GM19238 (cell line): ENCODE measurements at regions not wholly inside any gene's neighbourhood (a gene's known extent, or its start where the extent isn't known, plus 50 kb on each side); places are given as distances from the start of the nearest gene placed in this dataset.

Source experiments
- DNase-seq: peaks from one replicate; pipeline ENCODE4 v3.0.0; 2011; ENCODE audit warnings: low spot score; ENCODE audit not compliant: insufficient read length

DNA sequence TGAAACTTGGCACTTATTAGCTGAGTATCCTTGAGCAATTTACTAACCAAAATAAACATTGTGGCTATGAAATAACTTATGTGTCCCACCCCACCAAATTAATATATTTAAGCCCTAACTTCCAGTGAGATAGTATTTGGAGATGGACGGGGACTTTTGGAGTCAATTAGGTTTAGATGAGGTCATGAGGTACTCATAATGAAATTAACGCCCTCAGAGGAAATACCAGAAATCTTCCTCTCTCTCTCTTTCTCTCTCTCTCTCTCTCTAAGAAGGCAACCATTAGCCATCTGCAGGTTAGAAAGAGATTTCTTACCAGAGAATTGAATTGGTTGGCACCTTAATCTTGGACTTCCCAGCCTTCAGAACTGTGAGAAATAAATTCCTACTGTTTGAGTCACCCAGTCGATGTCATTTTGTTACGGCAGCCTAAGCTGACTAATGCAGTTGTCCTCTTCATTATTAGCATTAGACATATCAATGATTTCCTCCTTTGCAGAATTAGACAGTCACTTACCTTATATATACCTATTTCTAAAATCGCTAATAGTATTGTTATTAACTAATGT, 1284.0 kb downstream of the FAM181B start:
- no peak for DNase-seq

DNA sequence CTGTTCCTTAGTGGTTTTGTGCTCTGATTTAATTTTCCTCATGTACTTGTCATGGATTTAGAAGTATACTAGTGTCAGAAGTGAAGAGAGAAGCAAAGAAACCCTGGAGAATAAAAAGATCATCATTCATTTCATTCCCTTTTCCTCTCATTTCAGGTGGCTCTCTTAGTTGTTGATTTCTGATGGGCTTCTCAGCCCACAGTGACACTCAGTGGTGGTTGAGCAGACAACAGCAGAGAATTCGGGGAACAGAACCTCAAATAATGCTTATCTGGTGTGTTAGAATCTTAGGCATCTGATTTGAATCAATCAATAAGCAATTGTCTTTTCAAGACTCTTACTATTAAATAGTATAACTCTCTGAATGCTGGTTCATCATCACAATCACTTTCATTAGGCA, 1289.4 kb downstream of the FAM181B start:
- DNase-seq: no peak

DNA sequence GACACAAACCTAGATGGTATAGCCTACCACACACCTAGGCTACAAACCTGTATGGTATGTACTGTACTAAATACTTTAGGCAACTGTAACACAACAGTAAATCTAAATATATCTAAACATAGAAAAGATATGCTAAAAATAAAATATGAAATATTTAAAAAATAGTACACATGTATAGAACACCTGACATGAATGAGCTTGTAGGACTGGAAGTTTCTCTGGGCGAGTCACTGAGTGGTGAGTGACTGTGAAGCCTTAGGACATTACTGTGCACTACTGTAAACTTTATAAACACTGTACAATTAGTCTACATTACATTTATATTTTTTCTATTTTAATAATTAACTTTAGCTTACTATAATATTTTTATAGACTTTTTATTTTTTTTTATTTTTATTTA, 1301.3 kb downstream of the FAM181B start:
- no peak for DNase-seq

DNA sequence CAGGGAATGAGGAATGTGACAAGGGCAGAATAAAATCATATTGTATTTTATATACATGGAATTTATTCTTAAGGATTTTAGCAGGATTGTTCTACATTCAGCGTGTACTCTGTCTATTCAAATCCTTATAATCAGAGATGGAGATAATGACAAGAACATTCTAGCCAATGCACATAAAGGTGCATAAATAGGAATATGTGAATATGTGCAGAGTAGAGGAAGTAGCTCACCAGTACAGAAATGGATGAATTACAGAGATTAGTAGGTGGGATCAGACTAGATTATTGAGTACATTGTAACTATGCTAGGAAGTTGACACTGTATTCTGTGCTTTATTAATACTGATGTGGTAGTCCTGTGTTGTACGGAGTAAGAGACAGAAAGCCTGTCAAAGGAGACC, 1308.8 kb downstream of the FAM181B start:
- no peak for DNase-seq

DNA sequence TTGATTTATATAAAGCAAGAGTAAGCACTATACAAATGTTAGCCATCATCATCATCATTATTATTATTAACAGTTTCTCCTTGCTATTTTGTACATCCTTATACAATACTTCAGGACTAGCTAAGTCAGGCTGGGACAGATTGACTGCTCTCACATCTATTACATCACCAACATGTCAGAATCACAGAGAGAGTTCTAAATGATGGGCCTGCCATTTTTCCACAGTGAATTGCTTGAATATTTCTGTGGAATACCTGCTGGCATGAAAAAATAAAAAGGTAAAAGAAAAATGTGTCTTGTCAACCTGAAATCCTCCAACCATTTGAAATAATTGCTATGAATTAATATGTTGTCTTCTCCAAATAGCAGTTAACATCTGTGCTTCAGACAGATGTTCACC, 1311.3 kb downstream of the FAM181B start:
- DNase-seq: no peak

DNA sequence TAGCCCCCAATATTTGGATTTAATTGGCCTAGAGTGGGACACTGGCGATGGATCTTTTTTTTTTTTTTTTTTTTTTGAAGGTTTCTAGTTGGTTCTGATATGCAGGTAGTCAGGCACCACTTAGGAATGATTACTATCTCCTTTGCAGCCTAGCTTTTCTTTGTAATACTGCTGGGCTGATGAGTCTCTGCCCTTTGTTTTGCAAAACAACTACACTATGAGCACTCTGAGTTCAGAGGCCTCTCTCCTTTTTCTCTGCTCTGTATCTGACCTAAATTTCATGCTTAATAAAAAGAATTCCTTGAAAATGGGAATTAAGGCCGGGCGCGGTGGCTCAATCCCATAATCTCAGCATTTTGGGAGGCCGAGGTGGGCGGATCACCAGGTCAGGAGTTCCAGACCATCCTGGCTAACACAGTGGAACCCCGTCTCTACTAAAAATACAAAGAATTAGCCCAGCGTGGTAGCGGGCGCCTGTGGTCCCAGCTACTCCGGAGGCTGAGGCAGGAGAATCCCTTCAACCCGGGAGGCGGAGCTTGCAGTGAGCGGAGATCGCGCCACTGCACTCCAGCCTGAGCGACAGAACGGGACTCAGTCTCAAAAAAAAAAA, 1312.3 kb downstream of the FAM181B start:
- no peak for DNase-seq

DNA sequence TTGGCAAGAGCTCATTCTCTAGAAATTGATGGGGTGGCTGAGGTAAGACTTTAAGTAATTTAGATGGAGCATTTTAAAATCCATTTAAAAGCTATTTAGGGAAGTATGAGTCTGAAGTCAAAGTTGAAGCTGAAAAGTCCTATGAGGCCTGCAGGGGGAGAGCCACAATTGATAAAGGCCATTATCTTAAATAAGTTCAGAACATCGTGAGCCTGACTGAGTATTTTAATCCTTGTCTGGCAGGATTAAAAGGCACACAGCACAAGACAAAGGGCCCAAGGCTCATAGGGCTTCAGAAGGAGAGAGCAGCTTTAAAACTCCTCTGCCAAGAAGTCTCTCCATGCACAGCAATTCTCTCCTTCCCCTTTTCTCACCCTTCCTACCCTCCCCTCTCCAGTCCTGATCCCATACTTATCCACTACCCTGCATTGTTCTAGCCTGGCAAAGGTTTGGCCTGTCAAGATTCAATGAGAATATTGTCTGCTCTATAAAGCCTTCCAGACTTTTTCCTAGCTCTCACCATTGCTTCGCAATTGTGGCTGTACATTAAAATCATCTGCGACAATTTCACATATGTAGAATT, 1312.9 kb downstream of the FAM181B start:
- no peak for DNase-seq

DNA sequence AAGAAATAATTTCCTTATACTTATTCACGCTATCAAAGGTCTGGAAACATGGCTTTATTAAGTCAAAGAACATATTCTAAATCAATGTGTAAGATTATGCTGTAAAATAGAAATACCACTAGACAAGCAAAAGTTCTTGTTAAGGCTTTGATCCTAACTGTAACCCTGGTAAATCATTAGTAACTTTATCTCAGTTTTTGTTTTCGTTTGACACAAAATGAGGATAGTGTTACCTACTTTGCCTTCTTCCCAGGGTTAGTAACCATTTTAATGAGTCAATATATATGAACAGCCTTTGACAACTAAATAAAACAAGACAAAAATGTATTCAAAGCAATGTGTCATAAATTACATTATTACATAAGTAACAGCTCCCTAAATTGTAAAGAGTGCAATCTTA, 1336.3 kb downstream of the FAM181B start:
- no peak for DNase-seq

DNA sequence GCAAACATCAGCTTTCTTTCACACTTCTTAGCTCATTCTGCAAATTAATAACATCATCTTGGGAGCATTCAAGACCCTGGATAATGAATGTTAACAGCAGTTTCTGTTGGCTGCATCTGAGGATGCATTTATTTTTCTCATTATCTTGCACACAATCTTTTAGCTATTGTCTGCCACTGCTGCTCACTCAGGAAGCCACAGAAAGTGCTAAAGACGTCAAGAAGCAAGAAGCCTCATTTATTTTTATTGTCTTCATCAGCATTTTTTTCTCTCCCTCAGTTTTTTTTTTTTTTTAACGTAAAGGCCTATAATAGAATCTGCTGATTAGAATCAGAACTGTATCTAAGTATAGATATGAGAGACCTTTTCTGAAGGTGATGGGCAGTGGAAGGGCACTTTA, 1339.4 kb downstream of the FAM181B start:
- DNase-seq: no peak

DNA sequence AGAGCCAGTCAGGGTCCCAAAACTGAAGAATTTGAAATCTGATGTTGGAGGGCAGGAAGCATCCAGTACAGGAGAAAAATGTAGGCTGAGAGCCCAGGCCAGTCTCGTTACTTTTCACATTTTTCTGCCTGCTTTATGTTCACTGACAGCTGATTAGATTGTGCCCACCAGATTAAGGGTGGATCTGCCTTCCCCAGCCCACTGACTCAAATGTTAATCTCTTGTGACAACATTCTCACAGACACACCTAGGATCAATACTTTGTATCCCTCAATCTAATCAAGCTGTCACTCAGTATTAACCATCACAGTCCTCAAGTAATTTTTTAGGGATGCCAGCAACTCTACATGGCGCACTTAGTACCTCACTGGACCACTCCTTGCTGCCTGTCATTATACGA, 1345.3 kb downstream of the FAM181B start:
- no peak for DNase-seq

DNA sequence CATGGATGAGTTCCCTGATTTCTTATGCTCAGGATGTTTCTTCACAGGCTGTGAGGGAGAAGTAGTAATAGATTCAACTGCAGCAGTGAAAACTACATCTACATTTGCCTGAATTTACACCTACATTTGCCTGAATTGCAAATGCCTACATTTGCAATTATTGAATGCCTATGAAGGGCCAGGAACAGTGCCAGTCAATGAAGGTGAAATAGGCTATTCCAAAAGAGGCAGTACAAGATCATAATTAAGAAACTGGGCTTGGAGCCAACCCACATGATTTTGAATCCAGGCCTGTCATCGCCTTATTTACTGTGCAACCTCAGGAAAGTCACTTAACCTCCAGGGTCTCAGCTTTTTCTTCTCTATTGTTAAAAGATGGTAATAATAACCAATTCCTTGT, 1353.3 kb downstream of the FAM181B start:
- no peak for DNase-seq

DNA sequence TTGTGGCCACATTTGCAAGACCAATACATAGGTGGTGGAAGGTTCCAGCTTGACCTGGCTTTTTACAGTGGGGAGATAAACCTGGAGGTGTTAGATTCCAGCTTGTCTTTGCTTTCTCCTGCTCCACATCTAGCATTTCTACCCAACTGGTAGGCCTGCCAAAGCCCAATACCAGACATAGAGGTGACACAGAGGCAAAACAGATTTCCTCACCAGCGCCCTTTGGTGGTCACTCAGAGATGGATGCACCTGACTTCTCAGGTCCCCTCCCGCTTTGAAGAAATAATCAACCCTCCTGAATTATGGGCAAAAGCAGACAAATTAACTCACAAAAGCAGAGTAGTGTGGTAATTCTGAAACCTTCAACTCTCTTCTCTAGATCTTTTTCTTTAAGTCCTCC, 1356.2 kb downstream of the FAM181B start:
- DNase-seq: no peak

DNA sequence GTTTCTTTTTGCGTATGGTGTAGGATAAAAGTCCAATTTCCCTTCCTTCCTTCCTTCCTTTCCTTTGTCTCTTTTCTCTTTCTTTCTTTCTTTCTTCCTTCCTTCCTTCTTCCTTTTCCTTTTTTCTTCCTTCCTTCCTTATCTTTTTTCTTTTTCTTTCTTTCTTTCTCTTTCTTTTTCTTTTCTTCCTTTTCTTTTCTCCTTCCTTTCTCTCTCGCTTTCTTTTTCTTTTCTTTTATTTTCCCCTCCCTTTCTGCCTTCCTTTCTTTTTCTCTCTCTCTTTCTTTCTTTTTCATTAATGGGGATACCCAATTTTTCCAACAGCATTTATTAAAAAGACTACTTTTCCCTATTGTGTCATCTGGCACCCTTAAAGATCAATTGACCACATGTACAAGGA, 1359.7 kb downstream of the FAM181B start:
- DNase-seq: no peak

DNA sequence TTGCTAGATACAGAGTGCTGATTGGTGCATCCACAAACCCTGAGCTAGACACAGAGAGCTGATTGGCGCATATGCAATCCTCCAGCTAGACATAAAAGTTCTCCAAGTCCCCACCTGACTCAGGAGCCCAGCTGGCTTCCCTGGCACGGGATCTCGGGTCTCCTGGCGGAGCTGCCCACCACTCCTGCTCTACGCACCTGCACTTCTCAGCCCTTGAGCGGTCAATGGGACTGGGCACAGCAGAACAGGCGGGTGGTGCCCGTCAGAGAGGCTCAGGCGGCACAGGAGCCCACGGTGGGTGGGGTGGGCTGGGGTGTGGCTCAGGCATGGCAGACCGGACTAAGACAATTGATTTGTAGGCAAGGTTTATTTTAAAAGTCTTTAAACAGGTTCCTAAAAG, 1365.5 kb downstream of the FAM181B start:
- DNase-seq: no peak

DNA sequence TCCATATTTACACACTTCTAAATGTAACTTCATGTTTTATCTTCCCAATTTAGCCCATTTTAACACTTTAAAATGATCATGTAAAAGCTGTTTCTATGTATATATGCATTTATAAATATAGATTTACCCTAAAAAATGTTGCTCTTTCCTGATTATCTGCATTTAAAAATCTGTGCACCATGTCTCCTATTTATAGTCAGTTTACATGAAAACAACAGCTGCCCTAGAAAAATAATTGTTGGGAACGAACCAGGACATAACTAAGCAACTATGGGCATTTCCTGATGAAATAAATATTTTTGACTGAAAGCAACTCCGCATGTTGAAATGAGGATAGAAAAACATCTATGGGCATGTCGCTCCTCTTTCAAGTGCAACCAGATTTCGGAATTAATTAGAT, 1368.2 kb downstream of the FAM181B start:
- no peak for DNase-seq

DNA sequence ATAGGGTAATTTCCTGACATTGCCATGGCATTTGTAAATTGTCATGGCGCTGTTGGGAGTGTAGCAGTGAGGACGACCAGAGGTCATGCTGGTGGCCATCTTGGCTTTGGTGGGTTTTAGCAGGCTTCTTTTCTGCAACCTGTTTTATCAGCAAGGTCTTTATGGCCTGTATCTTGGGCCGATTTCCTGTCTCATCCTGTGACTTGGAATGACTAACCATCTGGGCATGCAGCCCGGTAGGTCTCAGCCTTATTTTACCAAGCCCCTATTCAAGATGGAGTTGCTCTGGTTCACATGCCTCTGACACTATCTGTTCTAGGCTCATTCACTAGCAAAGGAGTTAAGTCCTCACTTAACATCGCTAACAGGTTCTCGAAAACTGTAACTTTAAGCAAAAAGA, 1374.2 kb downstream of the FAM181B start:
- DNase-seq: no peak

DNA sequence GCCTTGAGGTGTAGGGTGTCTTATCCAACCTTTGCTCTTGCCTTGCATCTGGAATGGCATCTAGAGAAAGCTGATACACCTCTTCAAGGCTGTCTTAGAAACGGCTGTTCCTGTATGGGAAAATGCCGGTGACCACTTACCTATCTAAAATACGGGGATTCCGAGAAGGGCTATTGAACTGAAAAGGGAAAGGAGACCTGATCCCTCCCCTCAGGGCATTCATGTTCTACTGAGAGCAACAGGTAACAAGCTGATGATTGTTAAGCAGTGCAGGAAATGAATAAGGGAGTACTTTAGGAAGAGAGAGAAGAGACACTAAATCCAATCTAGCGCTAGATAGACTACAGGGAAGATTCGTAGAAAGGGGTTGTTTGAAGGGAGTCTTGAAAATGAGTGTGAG, 1388.1 kb downstream of the FAM181B start:
- DNase-seq: no peak

DNA sequence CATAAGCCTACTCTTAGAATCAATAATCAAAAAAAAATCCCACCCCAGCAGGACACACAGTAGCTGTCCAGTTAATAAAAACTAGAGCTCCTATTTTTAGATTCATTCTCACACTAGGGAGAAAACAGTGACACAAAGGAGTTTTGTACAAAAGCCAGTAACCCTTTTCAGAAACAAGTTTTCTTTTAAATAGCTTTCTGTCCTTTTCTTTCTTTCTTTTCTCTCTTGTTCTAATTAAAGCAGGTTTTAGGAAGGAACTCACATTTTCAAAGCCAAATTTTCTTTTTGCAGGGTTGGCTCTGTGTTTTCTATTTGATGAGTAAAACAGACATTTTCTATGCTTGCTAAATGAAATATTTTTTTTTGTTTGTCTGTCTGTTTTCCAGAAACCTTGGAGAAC, 1390.7 kb downstream of the FAM181B start:
- no peak for DNase-seq

DNA sequence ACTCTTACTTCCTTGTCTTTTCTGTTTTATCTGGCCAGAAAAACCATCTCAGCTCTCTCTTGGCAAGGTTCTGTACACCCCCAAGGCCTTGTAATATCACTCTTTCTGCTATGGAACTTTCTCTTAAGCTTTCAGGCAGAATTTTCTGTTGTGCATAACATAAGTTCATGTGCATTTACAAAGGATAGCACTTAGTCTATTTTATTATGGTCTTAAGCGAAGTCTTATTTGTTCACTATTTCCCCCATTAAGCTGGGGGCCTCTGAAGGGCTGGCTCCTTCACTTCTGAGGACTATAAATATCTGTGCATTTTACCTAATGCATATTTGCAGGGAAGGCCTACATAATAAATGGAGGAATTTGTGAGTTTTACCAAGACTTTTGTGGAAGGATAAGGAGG, 1393.4 kb downstream of the FAM181B start:
- DNase-seq: no peak

DNA sequence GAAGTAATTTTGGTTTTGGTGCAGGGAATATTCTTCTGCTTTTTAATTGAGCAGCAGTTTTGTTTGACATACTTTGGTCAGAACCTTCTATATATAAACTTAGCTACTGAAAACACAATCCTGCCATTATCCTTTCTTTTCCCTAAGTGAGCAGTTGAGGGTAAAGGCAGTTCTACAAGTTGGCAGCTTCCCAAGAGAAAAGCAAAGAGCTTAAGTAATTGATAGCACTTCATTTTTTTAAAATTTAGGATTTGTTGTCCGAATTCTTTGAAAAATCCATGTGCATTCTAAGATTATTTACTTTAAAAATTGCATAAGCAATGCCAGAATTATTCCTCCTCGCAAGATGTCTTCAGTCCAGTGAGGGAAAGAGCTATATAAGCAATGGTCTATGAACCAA, 1394.1 kb downstream of the FAM181B start:
- DNase-seq: no peak

DNA sequence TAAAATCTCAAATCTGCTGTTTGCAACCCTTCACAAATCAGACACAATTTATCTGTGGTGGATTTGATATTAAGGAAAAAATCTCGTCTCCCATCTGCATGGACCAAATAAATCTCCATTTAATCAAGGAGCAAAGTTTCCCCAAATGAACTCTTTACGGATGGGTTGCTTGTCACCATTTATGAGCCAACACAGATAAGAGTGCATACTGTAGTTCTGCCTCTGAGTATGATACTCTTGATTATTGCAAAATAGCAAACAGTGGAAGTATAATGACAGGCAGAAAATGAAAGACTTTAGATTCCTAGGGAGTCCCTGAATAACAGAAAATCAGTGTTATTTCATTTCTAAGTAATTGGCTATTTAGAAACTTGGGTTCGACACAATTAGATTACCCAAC, 1395.9 kb downstream of the FAM181B start:
- DNase-seq: no peak

DNA sequence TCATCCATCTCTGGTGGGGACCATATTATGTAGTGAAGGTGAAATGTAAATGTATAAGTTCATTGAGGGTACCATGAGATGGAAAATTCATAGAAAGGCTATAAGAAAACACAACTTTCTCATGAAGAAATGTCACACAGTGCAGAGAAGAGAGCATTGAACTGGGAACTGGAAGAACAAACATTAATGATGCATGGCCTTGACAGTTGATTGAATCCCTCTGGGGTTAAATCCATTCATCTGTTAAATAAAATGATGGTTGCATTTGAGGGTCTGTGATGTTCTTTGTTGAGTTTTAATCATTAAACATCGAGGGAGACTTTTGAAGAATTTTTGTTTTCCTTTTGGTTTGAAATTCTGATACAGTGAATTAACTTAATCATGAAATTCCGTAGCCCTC, 1401.4 kb downstream of the FAM181B start:
- DNase-seq: no peak

DNA sequence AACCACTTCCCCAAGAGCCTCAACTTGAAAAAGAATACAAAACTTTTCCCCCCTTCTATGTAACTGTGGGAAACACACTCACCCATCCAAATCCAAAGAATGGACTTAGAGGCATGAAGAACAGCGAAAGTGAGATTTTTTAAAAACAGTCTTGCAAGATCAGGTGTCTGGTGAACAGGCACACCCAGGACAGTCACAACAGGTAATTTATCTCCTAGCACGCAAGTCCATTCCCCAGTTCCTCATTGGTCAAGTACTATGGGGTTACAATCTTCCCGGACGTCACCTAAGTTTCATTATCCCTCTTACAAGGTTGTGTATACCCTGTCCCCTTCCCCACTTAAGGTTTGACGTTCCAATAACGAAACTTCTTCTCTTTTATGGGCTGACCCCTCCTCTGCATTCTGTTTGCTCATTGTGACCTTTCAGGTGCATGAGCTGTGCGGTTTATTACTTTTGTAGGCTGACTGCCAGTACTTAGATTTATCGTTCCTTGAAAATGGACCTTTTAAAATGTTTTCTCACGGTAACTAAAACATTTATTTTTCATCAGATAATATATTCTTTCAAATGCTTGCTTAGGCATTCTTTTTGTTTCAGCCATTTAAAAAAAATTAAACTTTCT, 1401.9 kb downstream of the FAM181B start:
- DNase-seq: no peak
